Mesendoderm (in vitro differentiated cells): ENCODE measurements at regions not wholly inside any gene's neighbourhood (a gene's known extent, or its start where the extent isn't known, plus 50 kb on each side); places are given as distances from the start of the nearest gene placed in this dataset.

ENCODE experiments used
- DNase-seq: peaks from one replicate; pipeline ENCODE4 v3.0.0; 2013
- H2AK5ac ChIP-seq: 2 replicates; pipeline ENCODE4 v1.6.1; 2013; ENCODE audit warnings: low read length, inconsistent platforms
- H2BK120ac ChIP-seq: 2 replicates; pipeline ENCODE4 v1.6.1; 2013; ENCODE audit warnings: low read depth, mild to moderate bottlenecking, low read length, moderate library complexity, mixed read lengths
- H2BK15ac ChIP-seq: replicated peaks from 2 replicates; pipeline ENCODE4 v1.6.1; 2013; ENCODE audit warnings: low read depth, mild to moderate bottlenecking, moderate library complexity
- H2BK5ac ChIP-seq: 2 replicates; pipeline ENCODE4 v1.6.1; 2013; ENCODE audit warnings: low read length, inconsistent platforms
- H3K18ac ChIP-seq: 2 replicates; pipeline ENCODE4 v1.6.1; 2013; ENCODE audit warnings: mild to moderate bottlenecking, low read length, mixed read lengths
- H3K23ac ChIP-seq: one replicate; pipeline ENCODE4 v1.6.1; 2013; ENCODE audit warnings: low read length
- H3K27ac ChIP-seq: 2 replicates; pipeline ENCODE4 v1.5.1; 2013; ENCODE audit warnings: low read depth, mild to moderate bottlenecking, inconsistent platforms, low read length, moderate library complexity
- H3K27me3 ChIP-seq: 2 replicates; pipeline ENCODE4 v1.6.1; 2013; ENCODE audit warnings: low read length, control low read depth, mild to moderate bottlenecking, inconsistent platforms; ENCODE audit not compliant: insufficient read depth, poor library complexity
- H3K36me3 ChIP-seq: 2 replicates; pipeline ENCODE4 v1.6.1; 2013; ENCODE audit warnings: low read length, inconsistent platforms; ENCODE audit not compliant: control insufficient read depth, insufficient read depth
- H3K4ac ChIP-seq: one replicate; pipeline ENCODE4 v1.6.1; 2013; ENCODE audit warnings: low read depth, mild to moderate bottlenecking, low read length, moderate library complexity
- H3K4me1 ChIP-seq: 2 replicates; pipeline ENCODE4 v1.6.1; 2013; ENCODE audit warnings: low read depth, low read length, inconsistent platforms; ENCODE audit not compliant: control insufficient read depth
- H3K4me2 ChIP-seq: 2 replicates; pipeline ENCODE4 v1.6.1; 2013; ENCODE audit warnings: low read length
- H3K4me3 ChIP-seq: 2 replicates; pipeline ENCODE4 v1.5.1; 2013; ENCODE audit warnings: mild to moderate bottlenecking, low read length
- H3K56ac ChIP-seq: one replicate; pipeline ENCODE4 v1.6.1; 2013; ENCODE audit warnings: low read length
- H3K79me1 ChIP-seq: 2 replicates; pipeline ENCODE4 v1.6.1; 2013; ENCODE audit warnings: low read length, inconsistent platforms
- H3K79me2 ChIP-seq: 2 replicates; pipeline ENCODE4 v1.6.1; 2013; ENCODE audit warnings: mild to moderate bottlenecking, low read length; ENCODE audit not compliant: control insufficient read depth, insufficient read depth
- H3K9ac ChIP-seq: 2 replicates; pipeline ENCODE4 v1.6.1; 2013; ENCODE audit warnings: low read length, inconsistent platforms
- H4K5ac ChIP-seq: one replicate; pipeline ENCODE4 v1.6.1; 2013; ENCODE audit warnings: low read length
- H4K8ac ChIP-seq: one replicate; pipeline ENCODE4 v1.6.1; 2013; ENCODE audit warnings: low read depth, mild to moderate bottlenecking, control low read depth, low read length, moderate library complexity
- WGBS: extraction: QIAGEN DNeasy Blood & Tissue Kit; methylation state at CpG from one replicate; pipeline ENCODE4 v1.1.7; 2013; ENCODE audit warnings: low lambda C conversion rate, missing lambda C conversion rate; ENCODE audit not compliant: insufficient coverage; ENCODE audit errors: extremely low coverage; 5-methylcytosine and 5-hydroxymethylcytosine counted together

DNA sequence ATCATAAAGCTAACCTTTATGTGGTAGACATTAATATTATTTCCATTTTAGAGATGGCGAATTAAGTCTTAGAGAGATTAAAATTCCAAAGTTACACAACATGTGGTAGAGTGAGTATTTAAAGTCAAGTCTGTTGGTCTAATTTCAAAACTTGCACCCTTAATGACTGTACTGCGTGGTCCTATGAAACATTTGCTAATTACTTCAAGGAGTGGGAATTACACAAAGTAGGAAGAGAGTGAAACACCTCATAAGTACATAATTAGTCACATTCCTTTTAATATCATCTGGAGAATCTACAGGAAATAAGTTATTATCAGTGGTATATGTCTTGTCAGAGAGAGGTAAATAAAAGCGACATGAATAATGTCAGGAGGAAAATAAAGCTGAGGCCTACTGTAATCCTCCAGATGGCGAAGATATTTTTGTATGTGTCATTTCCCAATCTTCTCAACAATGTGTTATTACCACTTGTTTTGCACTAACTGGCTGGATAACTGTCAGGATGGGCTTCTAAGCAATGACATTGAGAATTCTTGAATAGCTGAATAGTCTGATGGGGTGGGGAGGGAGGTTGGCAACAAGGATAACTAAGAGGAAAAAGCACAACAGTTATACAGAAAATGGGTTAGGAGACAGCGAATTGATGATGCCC is 95.5 kb downstream of the TNFSF18 start:
- no peak overlapping the region for H3K18ac ChIP-seq
- H3K79me2 ChIP-seq = no peaks in the 10 kb centered on the region
- no peak for DNase-seq
- H3K4me3 ChIP-seq = no peak overlapping the region
- H3K27me3 ChIP-seq = no peaks in the 10 kb centered on the region
- H4K8ac ChIP-seq = no peak overlapping the region
- H3K36me3 ChIP-seq = no peaks in the 10 kb centered on the region
- H3K79me1 ChIP-seq = no peaks in the 10 kb centered on the region
- H3K4ac ChIP-seq = no peak overlapping the region
- H2BK5ac ChIP-seq = no peak overlapping the region
- H4K5ac ChIP-seq = no peak overlapping the region
- no CpG with 5 or more reads among the region's 5 CpGs for WGBS
- no peak overlapping the region for H2BK120ac ChIP-seq
- no peak overlapping the region for H3K27ac ChIP-seq
- H3K4me2 ChIP-seq = no peak overlapping the region
- no peak overlapping the region for H2AK5ac ChIP-seq
- H3K23ac ChIP-seq = no peak overlapping the region
- peaks cover 4% of the 10 kb centered on the region for H3K4me1 ChIP-seq
- H3K9ac ChIP-seq = no peak overlapping the region
- H3K56ac ChIP-seq = no peak overlapping the region
- no peak overlapping the region for H2BK15ac ChIP-seq

GRCh38 chr1:172956871-172957270 is 93.9 kb downstream of the TNFSF18 start:
- Histone ChIP-seq H3K9ac (no peak overlapping the region), H3K4ac (no peak overlapping the region), H3K79me1 (no peaks in the 10 kb centered on the region), H3K79me2 (no peaks in the 10 kb centered on the region), H3K36me3 (no peaks in the 10 kb centered on the region), H4K8ac (no peak overlapping the region), H2AK5ac (no peak overlapping the region), H3K18ac (no peak overlapping the region), H4K5ac (no peak overlapping the region), H3K4me2 (no peak overlapping the region), H3K27ac (no peak overlapping the region), H3K27me3 (no peaks in the 10 kb centered on the region), H3K56ac (no peak overlapping the region), H2BK15ac (no peak overlapping the region), H2BK5ac (no peak overlapping the region), H2BK120ac (no peak overlapping the region), H3K4me3 (no peak overlapping the region), H3K23ac (no peak overlapping the region), H3K4me1 (peaks cover 3% of the 10 kb centered on the region)
- DNase-seq = no peak
- no CpG with 5 or more reads among the region's 1 CpG for WGBS

DNA sequence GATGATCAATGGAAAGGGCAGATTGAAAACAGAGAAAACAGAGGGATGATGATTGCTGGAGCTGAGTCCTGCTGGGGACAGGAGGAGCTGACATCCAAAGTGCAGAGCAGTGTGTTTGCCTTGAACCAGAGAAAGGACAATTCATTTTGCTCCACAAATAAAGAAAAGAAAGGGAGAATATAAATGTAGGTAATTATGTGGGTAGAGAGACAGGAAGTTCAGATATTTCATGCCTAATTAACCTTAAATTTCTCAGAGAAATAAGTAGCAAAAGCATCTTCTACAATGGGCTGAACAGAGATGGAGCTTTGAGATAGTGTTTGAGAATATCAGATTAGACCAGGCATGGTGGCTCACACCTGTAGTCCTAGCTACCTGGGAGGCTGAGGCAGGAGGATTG is 93.2 kb downstream of the TNFSF18 start:
- Histone ChIP-seq H3K4me3 (no peak overlapping the region), H3K27ac (no peak overlapping the region), H4K8ac (no peak overlapping the region), H2BK120ac (no peak overlapping the region), H3K4me2 (no peak overlapping the region), H3K23ac (no peak overlapping the region), H3K56ac (no peak overlapping the region), H3K18ac (no peak overlapping the region), H3K4ac (no peak overlapping the region), H3K79me2 (no peaks in the 10 kb centered on the region), H2BK5ac (no peak overlapping the region), H3K79me1 (no peaks in the 10 kb centered on the region), H3K9ac (no peak overlapping the region), H3K4me1 (peaks cover 3% of the 10 kb centered on the region), H3K27me3 (no peaks in the 10 kb centered on the region), H4K5ac (no peak overlapping the region), H2AK5ac (no peak overlapping the region), H2BK15ac (no peak overlapping the region), H3K36me3 (no peaks in the 10 kb centered on the region)
- DNase-seq = no peak

- Histone ChIP-seq H2BK5ac (no peak overlapping the region), H3K9ac (no peak overlapping the region)
- no CpG with 5 or more reads among the region's 2 CpGs for WGBS
Measured at GRCh38 chr1:172959571-172959970, 91.2 kb downstream of the TNFSF18 start.

GRCh38 chr1:172960019-172960418 is 90.7 kb downstream of the TNFSF18 start:
- H3K4me3 ChIP-seq = no peak overlapping the region
- no peak for DNase-seq
- H3K4me1 ChIP-seq = peaks cover 3% of the 10 kb centered on the region
- H2AK5ac ChIP-seq = no peak overlapping the region
- no CpG with 5 or more reads among the region's 3 CpGs for WGBS
- H3K27ac ChIP-seq = no peak overlapping the region
- no peak overlapping the region for H3K9ac ChIP-seq
- H4K8ac ChIP-seq = no peak overlapping the region
- H3K36me3 ChIP-seq = no peaks in the 10 kb centered on the region
- H2BK120ac ChIP-seq = no peak overlapping the region
- no peak overlapping the region for H3K23ac ChIP-seq
- no peaks in the 10 kb centered on the region for H3K79me2 ChIP-seq
- H3K4me2 ChIP-seq = no peak overlapping the region
- H3K79me1 ChIP-seq = no peaks in the 10 kb centered on the region
- H3K56ac ChIP-seq = no peak overlapping the region
- no peak overlapping the region for H3K4ac ChIP-seq
- H4K5ac ChIP-seq = no peak overlapping the region
- H2BK15ac ChIP-seq = no peak overlapping the region
- H3K27me3 ChIP-seq = no peaks in the 10 kb centered on the region
- no peak overlapping the region for H3K18ac ChIP-seq
- H2BK5ac ChIP-seq = no peak overlapping the region

More at GRCh38 chr1:172959571-172959970, 91.2 kb downstream of the TNFSF18 start:
- Histone ChIP-seq H2BK120ac (no peak overlapping the region), H3K4me1 (peaks cover 3% of the 10 kb centered on the region), H3K23ac (no peak overlapping the region), H4K5ac (no peak overlapping the region), H3K4me3 (no peak overlapping the region), H4K8ac (no peak overlapping the region), H3K18ac (no peak overlapping the region), H3K36me3 (no peaks in the 10 kb centered on the region), H3K79me2 (no peaks in the 10 kb centered on the region), H2AK5ac (no peak overlapping the region), H3K4ac (no peak overlapping the region), H3K79me1 (no peaks in the 10 kb centered on the region), H3K56ac (no peak overlapping the region), H3K27me3 (no peaks in the 10 kb centered on the region), H3K4me2 (no peak overlapping the region), H2BK15ac (no peak overlapping the region), H3K27ac (no peak overlapping the region)
- no peak for DNase-seq
